HepG2 (cell line): ENCODE measurements at regions not wholly inside any gene's neighbourhood (a gene's known extent, or its start where the extent isn't known, plus 50 kb on each side); places are given as distances from the start of the nearest gene placed in this dataset.

Experiments
- ATAC-seq: fragments of 200-7000 bp; cut with Tn5 transposase; 3 replicates; pipeline ENCODE4 v1.9.1; 2020; ENCODE audit warnings: mild to moderate bottlenecking, moderate library complexity
- BruUV-seq: library from RNA; stranded (reverse); fragments of 400-500 nt; replicated peaks from 2 replicates; lab custom pipeline; 2021; lab: Mats Ljungman, UMichigan
- CTCF ChIA-PET: fragments of 300-600 bp; formaldehyde crosslinking; extraction: SDS; loops from one replicate; lab custom pipeline; 2021; ENCODE audit warnings: low total read pairs, inconsistent platforms, low intra/inter-chr PET ratio; lab: Yijun Ruan, JAX
- POLR2A ChIA-PET: fragments of 350-600 bp; sonication (Branson Sonifier 250); formaldehyde crosslinking; loops from one replicate; lab custom pipeline; 2020; ENCODE audit warnings: antibody characterized with exemption, inconsistent platforms; lab: Yijun Ruan, JAX
- DNase-seq: peaks from one replicate; pipeline ENCODE4 v3.0.0-alpha.2; 2015; ENCODE audit warnings: low spot score
- FAIRE-seq: peaks from 3 replicates; lab custom pipeline; 2011; peaks lifted over from hg19 to GRCh38; lab: Jason Lieb, UNC
- H2AFZ ChIP-seq: one replicate; pipeline ENCODE4 v1.6.1; 2011; ENCODE audit warnings: low read length, inconsistent platforms
- H3K27ac ChIP-seq: fragments of 300-600 bp; 3 replicates; pipeline ENCODE4 v1.8.0; 2011; ENCODE audit warnings: mixed run types, mild to moderate bottlenecking, mixed read lengths, low read length, inconsistent platforms; ENCODE audit not compliant: insufficient read depth; ENCODE audit errors: extremely low read length
- H3K27me3 ChIP-seq, 2 experiments: fragments of 200-600 bp in 1 of 2; 2 replicates in 1 of 2; 3 replicates in 1 of 2; pipeline versions ENCODE4 v1.6.0 to v1.8.0; 2011; ENCODE audit warnings: low read length in 2 of 2, mild to moderate bottlenecking in 2 of 2, moderate library complexity in 2 of 2, inconsistent platforms in 1 of 2; ENCODE audit not compliant: insufficient read depth in 2 of 2, control insufficient read depth in 1 of 2
- H3K36me3 ChIP-seq, 2 experiments: fragments of 200-600 bp in 1 of 2; replicated peaks in 1 of 2; 2 replicates in 1 of 2; 3 replicates in 1 of 2; pipeline versions ENCODE4 v1.5.1 to v1.8.0; 2011; ENCODE audit warnings: low read length in 2 of 2, inconsistent platforms in 1 of 2; ENCODE audit not compliant: insufficient read depth in 2 of 2, control insufficient read depth in 1 of 2
- H3K4me1 ChIP-seq: 2 replicates; pipeline ENCODE4 v1.5.1; 2012; ENCODE audit warnings: low read length, inconsistent platforms; ENCODE audit not compliant: insufficient read depth
- H3K4me2 ChIP-seq: 2 replicates; pipeline ENCODE4 v1.6.0; 2011; ENCODE audit warnings: low read depth, low read length, inconsistent platforms
- H3K4me3 ChIP-seq, 3 experiments: fragments of 200-600 bp in 1 of 3; sonication (generic), shearing (Covaris generic) in 1 of 3; replicated peaks in 1 of 3; 2 replicates each; pipeline ENCODE4 v1.5.1; 2011 to 2016; ENCODE audit warnings: low read length in 3 of 3, inconsistent platforms in 2 of 3, low read depth in 2 of 3, mild to moderate bottlenecking in 2 of 3, control low read depth in 1 of 3, mixed read lengths in 1 of 3; ENCODE audit not compliant: insufficient read depth in 1 of 3
- H3K79me2 ChIP-seq: one replicate; pipeline ENCODE4 v1.6.1; 2011; ENCODE audit warnings: low read length, inconsistent platforms; ENCODE audit not compliant: insufficient read depth
- H3K9ac ChIP-seq: 2 replicates; pipeline ENCODE4 v1.6.0; 2011; ENCODE audit warnings: mild to moderate bottlenecking, low read depth, low read length, inconsistent platforms; ENCODE audit not compliant: insufficient read depth
- H3K9me3 ChIP-seq: 2 replicates; pipeline ENCODE4 v1.5.1; 2012; ENCODE audit warnings: mild to moderate bottlenecking, low read length
- H4K20me1 ChIP-seq: 2 replicates; pipeline ENCODE4 v1.6.0; 2011; ENCODE audit warnings: inconsistent platforms, mild to moderate bottlenecking, low read length, moderate library complexity; ENCODE audit not compliant: insufficient read depth
- CCDC6 ChIP-seq: sonication (generic); formaldehyde crosslinking; IDR thresholded peaks from 2 replicates; pipeline ENCODE4 v1.8.1; 2022; ENCODE audit warnings: mild to moderate bottlenecking, missing genetic modification reagents, moderate library complexity
- HIVEP1 ChIP-seq: sonication (generic); formaldehyde crosslinking; IDR thresholded peaks from 2 replicates; pipeline ENCODE4 v1.4.0; 2020; ENCODE audit warnings: mild to moderate bottlenecking, missing genetic modification reagents
- HOXA3 ChIP-seq: sonication (generic); formaldehyde crosslinking; IDR thresholded peaks from 2 replicates; pipeline ENCODE4 v1.5.0; 2020; ENCODE audit warnings: missing genetic modification reagents
- RORA ChIP-seq: sonication (generic); formaldehyde crosslinking; IDR thresholded peaks from 2 replicates; pipeline ENCODE4 v1.5.0; 2020; ENCODE audit warnings: mild to moderate bottlenecking, missing genetic modification reagents, moderate library complexity
- ZBTB37 ChIP-seq: sonication (generic); formaldehyde crosslinking; IDR thresholded peaks from 2 replicates; pipeline ENCODE4 v1.4.0; 2020; ENCODE audit warnings: mild to moderate bottlenecking, missing genetic modification reagents
- ZNF329 ChIP-seq: sonication (generic); formaldehyde crosslinking; IDR thresholded peaks from 2 replicates; pipeline ENCODE4 v1.9.0; 2021; ENCODE audit warnings: low read depth, mild to moderate bottlenecking, missing genetic modification reagents
- ZNF772 ChIP-seq: sonication (generic); formaldehyde crosslinking; IDR thresholded peaks from 2 replicates; pipeline ENCODE4 v1.5.0; 2020; ENCODE audit warnings: mild to moderate bottlenecking, missing genetic modification reagents
- ZSCAN25 ChIP-seq: sonication (generic); formaldehyde crosslinking; IDR thresholded peaks from 2 replicates; pipeline ENCODE4 v1.8.0; 2022; ENCODE audit warnings: mild to moderate bottlenecking, missing genetic modification reagents
- WGBS: methylation state at CpG from one replicate; pipeline ENCODE4 v1.1.6; 2017; ENCODE audit warnings: low lambda C conversion rate; 5-methylcytosine and 5-hydroxymethylcytosine counted together
- in situ Hi-C: cut with HindIII; loops from 2 replicates; pipeline ENCODE4 v1.10.0; 2017; ENCODE audit warnings: low pct_unique_long_range_greater_than_20kb; ENCODE audit not compliant: extremely low pct_ligation_motif_present
- intact Hi-C: fragments of 100-400 bp; cut with micrococcal nuclease; formaldehyde crosslinking; loops from one replicate; pipeline ENCODE4 v1.10.0; 2022; ENCODE audit not compliant: unreplicated experiment
- TF ChIP-seq, protein P1 (sequence below): sonication (generic); formaldehyde crosslinking; IDR thresholded peaks from 2 replicates; pipeline ENCODE4 v1.8.0; 2022; ENCODE audit warnings: mild to moderate bottlenecking, missing genetic modification reagents
- TF ChIP-seq, protein P2 (sequence below): sonication (generic); formaldehyde crosslinking; IDR thresholded peaks from 2 replicates; pipeline ENCODE4 v1.4.0; 2020; ENCODE audit warnings: missing genetic modification reagents, mild to moderate bottlenecking, borderline replicate concordance

- ATAC-seq (no peak), FAIRE-seq (no peak), DNase-seq (no peak)
- Histone ChIP-seq H3K79me2 (no peaks in the 10 kb centered on the region), H3K9ac (no peak overlapping the region), H4K20me1 (no peaks in the 10 kb centered on the region), H3K4me1 (peaks cover 15% of the 10 kb centered on the region), H3K36me3 (no peaks in the 10 kb centered on the region), H3K27ac (no peak overlapping the region), H2AFZ (no peak overlapping the region), H3K27me3 (peaks cover 12 to 45% of the 10 kb centered on the region in 2 experiments; a peak in 4 of 5 replicates), H3K4me3 (no peak overlapping the region), H3K4me2 (no peak overlapping the region), H3K9me3 (no peaks in the 10 kb centered on the region)
- CTCF ChIA-PET, result no interaction called here
- in situ Hi-C loops, result no loop called here
- intact Hi-C loops, result no loop called here
- POLR2A ChIA-PET, result no interaction called here
- 17% methylated on average over 11 of the region's 11 CpGs for WGBS
- no TSS peak for BruUV-seq
- TF ChIP-seq ZNF329 (CRISPR knock-in tag), result peak; percentile 95
- TF ChIP-seq ZBTB37 (CRISPR knock-in tag), result no peak
Observed at GRCh38 chr2:241924069-241924908, 54.8 kb downstream of the RTP5 start.

DNA sequence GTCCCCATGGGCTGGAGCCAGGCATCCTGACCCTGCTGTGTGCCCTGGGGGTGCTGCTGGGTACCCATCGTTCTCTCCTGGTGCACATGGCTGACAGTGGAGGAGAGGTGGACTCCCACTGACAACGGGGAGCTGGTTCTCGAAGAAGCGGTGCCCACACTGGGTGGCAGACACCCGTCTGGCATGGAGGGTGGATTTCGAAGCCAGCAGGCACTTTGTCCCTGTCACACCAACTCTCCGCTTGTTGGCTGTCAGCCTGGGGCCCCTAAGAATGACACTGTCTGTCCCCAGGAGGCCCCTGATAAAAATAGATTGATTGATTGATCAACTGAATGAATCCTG lies 55.4 kb downstream of the RTP5 start:
- peaks cover 15% of the 10 kb centered on the region for H3K4me1 ChIP-seq
- H3K27me3 ChIP-seq, result peaks cover 12 to 45% of the 10 kb centered on the region in 2 experiments; a peak in 4 of 5 replicates
- H2AFZ ChIP-seq, result no peak overlapping the region
- FAIRE-seq (no peak), ATAC-seq (no peak), DNase-seq (no peak)
- in situ Hi-C loops, result no loop called here
- no peaks in the 10 kb centered on the region for H4K20me1 ChIP-seq
- ChIA-PET CTCF (no interaction called here), POLR2A (no interaction called here)
- no TSS peak for BruUV-seq
- no peaks in the 10 kb centered on the region for H3K9me3 ChIP-seq
- no peak overlapping the region for H3K4me2 ChIP-seq
- no peaks in the 10 kb centered on the region for H3K79me2 ChIP-seq
- no peak overlapping the region for H3K27ac ChIP-seq
- H3K36me3 ChIP-seq, result no peaks in the 10 kb centered on the region
- no peak overlapping the region for H3K9ac ChIP-seq
- no peak overlapping the region for H3K4me3 ChIP-seq
- TF ChIP-seq ZNF772 (CRISPR knock-in tag), result no peak
- TF ChIP-seq HOXA3 (CRISPR knock-in tag), result no peak
- TF ChIP-seq CCDC6 (CRISPR knock-in tag), result no peak
- TF ChIP-seq, protein P1, sequence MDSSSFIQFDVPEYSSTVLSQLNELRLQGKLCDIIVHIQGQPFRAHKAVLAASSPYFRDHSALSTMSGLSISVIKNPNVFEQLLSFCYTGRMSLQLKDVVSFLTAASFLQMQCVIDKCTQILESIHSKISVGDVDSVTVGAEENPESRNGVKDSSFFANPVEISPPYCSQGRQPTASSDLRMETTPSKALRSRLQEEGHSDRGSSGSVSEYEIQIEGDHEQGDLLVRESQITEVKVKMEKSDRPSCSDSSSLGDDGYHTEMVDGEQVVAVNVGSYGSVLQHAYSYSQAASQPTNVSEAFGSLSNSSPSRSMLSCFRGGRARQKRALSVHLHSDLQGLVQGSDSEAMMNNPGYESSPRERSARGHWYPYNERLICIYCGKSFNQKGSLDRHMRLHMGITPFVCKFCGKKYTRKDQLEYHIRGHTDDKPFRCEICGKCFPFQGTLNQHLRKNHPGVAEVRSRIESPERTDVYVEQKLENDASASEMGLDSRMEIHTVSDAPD (CRISPR knock-in tag), result no peak
- TF ChIP-seq, protein P2, sequence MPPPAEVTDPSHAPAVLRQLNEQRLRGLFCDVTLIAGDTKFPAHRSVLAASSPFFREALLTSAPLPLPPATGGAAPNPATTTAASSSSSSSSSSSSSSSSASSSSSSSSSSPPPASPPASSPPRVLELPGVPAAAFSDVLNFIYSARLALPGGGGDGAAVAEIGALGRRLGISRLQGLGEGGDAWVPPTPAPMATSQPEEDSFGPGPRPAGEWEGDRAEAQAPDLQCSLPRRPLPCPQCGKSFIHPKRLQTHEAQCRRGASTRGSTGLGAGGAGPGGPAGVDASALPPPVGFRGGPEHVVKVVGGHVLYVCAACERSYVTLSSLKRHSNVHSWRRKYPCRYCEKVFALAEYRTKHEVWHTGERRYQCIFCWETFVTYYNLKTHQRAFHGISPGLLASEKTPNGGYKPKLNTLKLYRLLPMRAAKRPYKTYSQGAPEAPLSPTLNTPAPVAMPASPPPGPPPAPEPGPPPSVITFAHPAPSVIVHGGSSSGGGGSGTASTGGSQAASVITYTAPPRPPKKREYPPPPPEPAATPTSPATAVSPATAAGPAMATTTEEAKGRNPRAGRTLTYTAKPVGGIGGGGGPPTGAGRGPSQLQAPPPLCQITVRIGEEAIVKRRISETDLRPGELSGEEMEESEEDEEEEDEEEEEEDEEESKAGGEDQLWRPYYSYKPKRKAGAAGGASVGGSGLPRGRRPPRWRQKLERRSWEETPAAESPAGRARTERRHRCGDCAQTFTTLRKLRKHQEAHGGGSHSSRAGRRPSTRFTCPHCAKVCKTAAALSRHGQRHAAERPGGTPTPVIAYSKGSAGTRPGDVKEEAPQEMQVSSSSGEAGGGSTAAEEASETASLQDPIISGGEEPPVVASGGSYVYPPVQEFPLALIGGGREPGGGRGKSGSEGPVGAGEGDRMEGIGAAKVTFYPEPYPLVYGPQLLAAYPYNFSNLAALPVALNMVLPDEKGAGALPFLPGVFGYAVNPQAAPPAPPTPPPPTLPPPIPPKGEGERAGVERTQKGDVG (CRISPR knock-in tag), result no peak
- no peak for TF ChIP-seq ZSCAN25 (CRISPR knock-in tag)
- TF ChIP-seq RORA (CRISPR knock-in tag), result no peak
- TF ChIP-seq HIVEP1 (CRISPR knock-in tag), result no peak
- TF ChIP-seq, all 625 proteins: peak for 0
- intact Hi-C loops, result no loop called here
- WGBS, result 42% methylated on average over 7 of the region's 7 CpGs
